Liver (tissue), 8 donors: ENCODE measurements at regions not wholly inside any gene's neighbourhood (a gene's known extent, or its start where the extent isn't known, plus 50 kb on each side); places are given as distances from the start of the nearest gene placed in this dataset.

ENCODE experiments used
- DNase-seq: peaks from one replicate; pipeline ENCODE4 v3.0.0-alpha.2; 2017; ENCODE audit warnings: low spot score
- H3K27ac ChIP-seq, 2 donors: one replicate each; pipeline ENCODE4 v1.7.0; 2013; ENCODE audit warnings: inconsistent platforms in 2 of 2, low read length in 2 of 2, control low read depth in 1 of 2, low read depth in 1 of 2, mild to moderate bottlenecking in 1 of 2
- H3K27me3 ChIP-seq, 4 donors: one replicate each; pipeline versions ENCODE4 v1.6.1 to v1.7.0; 2013; ENCODE audit warnings: low read length in 3 of 4, inconsistent platforms in 1 of 4, mild to moderate bottlenecking in 1 of 4, moderate library complexity in 1 of 4; ENCODE audit not compliant: control insufficient read depth in 4 of 4, insufficient read depth in 4 of 4
- H3K36me3 ChIP-seq, 4 donors: one replicate each; pipeline versions ENCODE4 v1.6.1 to v1.7.0; 2013; ENCODE audit warnings: low read length in 3 of 4, mild to moderate bottlenecking in 3 of 4, low read depth in 1 of 4, moderate library complexity in 1 of 4; ENCODE audit not compliant: control insufficient read depth in 4 of 4, insufficient read depth in 3 of 4
- H3K4me1 ChIP-seq, 4 donors: one replicate each; pipeline versions ENCODE4 v1.6.1 to v1.7.0; 2013; ENCODE audit warnings: low read length in 3 of 4, mild to moderate bottlenecking in 3 of 4, moderate library complexity in 1 of 4; ENCODE audit not compliant: control insufficient read depth in 4 of 4, insufficient read depth in 4 of 4
- H3K4me3 ChIP-seq, 3 donors: one replicate each; pipeline versions ENCODE4 v1.6.1 to v1.7.0; 2013; ENCODE audit warnings: low read length in 3 of 3, control low read depth in 1 of 3, low read depth in 1 of 3, mild to moderate bottlenecking in 1 of 3
- H3K9ac ChIP-seq, 2 donors: one replicate each; pipeline ENCODE4 v1.7.0; 2013; ENCODE audit warnings: low read length in 2 of 2, mild to moderate bottlenecking in 2 of 2, moderate library complexity in 2 of 2, control low read depth in 1 of 2, low read depth in 1 of 2
- H3K9me3 ChIP-seq, 4 donors: one replicate each; pipeline versions ENCODE4 v1.6.1 to v1.7.0; 2013; ENCODE audit warnings: low read length in 3 of 4; ENCODE audit not compliant: control insufficient read depth in 4 of 4
- ATF3 ChIP-seq: IDR thresholded peaks from 2 replicates; pipeline ENCODE4 v1.6.1; 2016; ENCODE audit warnings: antibody characterized with exemption
- CTCF ChIP-seq: fragments of 150-350 bp; IDR thresholded peaks from 2 replicates; pipeline ENCODE4 v1.5.1; 2017; ENCODE audit warnings: improper control_type of control experiment, low read depth, low read length; ENCODE audit not compliant: missing input control
- EGR1 ChIP-seq, 2 donors: IDR thresholded peaks; 2 replicates each; pipeline ENCODE4 v1.6.1; 2016 to 2018; ENCODE audit warnings: antibody characterized with exemption in 2 of 2, low read depth in 2 of 2
- FOXA1 ChIP-seq: IDR thresholded peaks from 2 replicates; pipeline ENCODE4 v1.6.1; 2016; ENCODE audit warnings: antibody characterized with exemption
- FOXA2 ChIP-seq: IDR thresholded peaks from 2 replicates; pipeline ENCODE4 v1.6.1; 2016; ENCODE audit warnings: antibody characterized with exemption
- GABPA ChIP-seq, 2 donors: IDR thresholded peaks in 1 of 2; conservative IDR thresholded peaks in 1 of 2; 2 replicates each; pipeline ENCODE4 v1.6.1; 2016; ENCODE audit warnings: antibody characterized with exemption in 2 of 2, mild to moderate bottlenecking in 1 of 2, moderate library complexity in 1 of 2
- HNF4A ChIP-seq, 2 donors: conservative IDR thresholded peaks; 2 replicates each; pipeline ENCODE4 v1.6.1; 2016; ENCODE audit warnings: antibody characterized with exemption in 2 of 2, mild to moderate bottlenecking in 2 of 2
- HNF4G ChIP-seq: IDR thresholded peaks from 2 replicates; pipeline ENCODE4 v1.6.1; 2016; ENCODE audit warnings: antibody characterized with exemption
- JUND ChIP-seq, 2 donors: IDR thresholded peaks; 2 replicates each; pipeline ENCODE4 v1.6.1; 2016; ENCODE audit warnings: antibody characterized with exemption in 2 of 2
- MAX ChIP-seq: IDR thresholded peaks from 2 replicates; pipeline ENCODE4 v1.6.1; 2016; ENCODE audit warnings: antibody characterized with exemption
- NR2F2 ChIP-seq: IDR thresholded peaks from 2 replicates; pipeline ENCODE4 v1.6.1; 2016; ENCODE audit warnings: antibody characterized with exemption
- RAD21 ChIP-seq, 2 donors: IDR thresholded peaks; 2 replicates each; pipeline ENCODE4 v1.6.1; 2016; ENCODE audit warnings: antibody characterized with exemption in 2 of 2, mild to moderate bottlenecking in 2 of 2
- RXRA ChIP-seq, 2 donors: IDR thresholded peaks; 2 replicates each; pipeline ENCODE4 v1.6.1; 2017 to 2018; ENCODE audit warnings: antibody characterized with exemption in 2 of 2, mild to moderate bottlenecking in 1 of 2
- SP1 ChIP-seq: IDR thresholded peaks from 2 replicates; pipeline ENCODE4 v1.6.1; 2018; ENCODE audit warnings: antibody characterized with exemption, mild to moderate bottlenecking
- TAF1 ChIP-seq: conservative IDR thresholded peaks from 2 replicates; pipeline ENCODE4 v1.6.1; 2016; ENCODE audit warnings: antibody characterized with exemption, mild to moderate bottlenecking
- YY1 ChIP-seq: IDR thresholded peaks from 2 replicates; pipeline ENCODE4 v1.6.1; 2016; ENCODE audit warnings: antibody characterized with exemption, mild to moderate bottlenecking
- WGBS: extraction: QIAGEN DNeasy Blood & Tissue Kit; methylation state at CpG from one replicate; pipeline ENCODE4 v1.1.7; 2013; 5-methylcytosine and 5-hydroxymethylcytosine counted together
- TF ChIP-seq, protein P1 (sequence below): IDR thresholded peaks from 2 replicates; pipeline ENCODE4 v1.6.1; 2016; ENCODE audit warnings: antibody characterized with exemption
- TF ChIP-seq, protein P2 (sequence below): IDR thresholded peaks from 2 replicates; pipeline ENCODE4 v1.6.1; 2016; ENCODE audit warnings: antibody characterized with exemption, mild to moderate bottlenecking
- donor health status: healthy.
- donor health status: healthy.
- donor health status: healthy.
- donor health status: healthy.
- donor health status: healthy.

GRCh38 chr10:55305285-55305684 is 504.3 kb upstream of the PCDH15 start:
- no peak overlapping the region for H3K4me3 ChIP-seq
- no peak overlapping the region for H3K9ac ChIP-seq
- H3K27me3 ChIP-seq, result no peaks in the 10 kb centered on the region
- no peak for DNase-seq
- H3K9me3 ChIP-seq, result no peaks in the 10 kb centered on the region
- H3K27ac ChIP-seq, result no peak overlapping the region
- no peaks in the 10 kb centered on the region for H3K36me3 ChIP-seq
- no peaks in the 10 kb centered on the region for H3K4me1 ChIP-seq
- no peak for TF ChIP-seq FOXA2
- no peak for TF ChIP-seq FOXA1
- TF ChIP-seq RAD21 (IDR thresholded peaks at IDR 0.05), result no peak
- TF ChIP-seq, protein P1, sequence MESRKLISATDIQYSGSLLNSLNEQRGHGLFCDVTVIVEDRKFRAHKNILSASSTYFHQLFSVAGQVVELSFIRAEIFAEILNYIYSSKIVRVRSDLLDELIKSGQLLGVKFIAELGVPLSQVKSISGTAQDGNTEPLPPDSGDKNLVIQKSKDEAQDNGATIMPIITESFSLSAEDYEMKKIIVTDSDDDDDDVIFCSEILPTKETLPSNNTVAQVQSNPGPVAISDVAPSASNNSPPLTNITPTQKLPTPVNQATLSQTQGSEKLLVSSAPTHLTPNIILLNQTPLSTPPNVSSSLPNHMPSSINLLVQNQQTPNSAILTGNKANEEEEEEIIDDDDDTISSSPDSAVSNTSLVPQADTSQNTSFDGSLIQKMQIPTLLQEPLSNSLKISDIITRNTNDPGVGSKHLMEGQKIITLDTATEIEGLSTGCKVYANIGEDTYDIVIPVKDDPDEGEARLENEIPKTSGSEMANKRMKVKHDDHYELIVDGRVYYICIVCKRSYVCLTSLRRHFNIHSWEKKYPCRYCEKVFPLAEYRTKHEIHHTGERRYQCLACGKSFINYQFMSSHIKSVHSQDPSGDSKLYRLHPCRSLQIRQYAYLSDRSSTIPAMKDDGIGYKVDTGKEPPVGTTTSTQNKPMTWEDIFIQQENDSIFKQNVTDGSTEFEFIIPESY, result no peak
- TF ChIP-seq RXRA (IDR thresholded peaks at IDR 0.05), result no peak
- no peak for TF ChIP-seq TAF1
- TF ChIP-seq GABPA (IDR thresholded peaks at IDR 0.05 in 1 of 2, conservative IDR thresholded peaks at IDR 0.05 in 1 of 2), result no peak
- TF ChIP-seq JUND (IDR thresholded peaks at IDR 0.05), result no peak
- TF ChIP-seq EGR1 (IDR thresholded peaks at IDR 0.05; ENCODE audit: low read depth in 2 of 2), result no peak
- TF ChIP-seq CTCF, result no peak
- TF ChIP-seq NR2F2, result no peak
- no peak for TF ChIP-seq SP1
- TF ChIP-seq HNF4G, result no peak
- no peak for TF ChIP-seq YY1
- no peak for TF ChIP-seq MAX
- TF ChIP-seq, protein P2, sequence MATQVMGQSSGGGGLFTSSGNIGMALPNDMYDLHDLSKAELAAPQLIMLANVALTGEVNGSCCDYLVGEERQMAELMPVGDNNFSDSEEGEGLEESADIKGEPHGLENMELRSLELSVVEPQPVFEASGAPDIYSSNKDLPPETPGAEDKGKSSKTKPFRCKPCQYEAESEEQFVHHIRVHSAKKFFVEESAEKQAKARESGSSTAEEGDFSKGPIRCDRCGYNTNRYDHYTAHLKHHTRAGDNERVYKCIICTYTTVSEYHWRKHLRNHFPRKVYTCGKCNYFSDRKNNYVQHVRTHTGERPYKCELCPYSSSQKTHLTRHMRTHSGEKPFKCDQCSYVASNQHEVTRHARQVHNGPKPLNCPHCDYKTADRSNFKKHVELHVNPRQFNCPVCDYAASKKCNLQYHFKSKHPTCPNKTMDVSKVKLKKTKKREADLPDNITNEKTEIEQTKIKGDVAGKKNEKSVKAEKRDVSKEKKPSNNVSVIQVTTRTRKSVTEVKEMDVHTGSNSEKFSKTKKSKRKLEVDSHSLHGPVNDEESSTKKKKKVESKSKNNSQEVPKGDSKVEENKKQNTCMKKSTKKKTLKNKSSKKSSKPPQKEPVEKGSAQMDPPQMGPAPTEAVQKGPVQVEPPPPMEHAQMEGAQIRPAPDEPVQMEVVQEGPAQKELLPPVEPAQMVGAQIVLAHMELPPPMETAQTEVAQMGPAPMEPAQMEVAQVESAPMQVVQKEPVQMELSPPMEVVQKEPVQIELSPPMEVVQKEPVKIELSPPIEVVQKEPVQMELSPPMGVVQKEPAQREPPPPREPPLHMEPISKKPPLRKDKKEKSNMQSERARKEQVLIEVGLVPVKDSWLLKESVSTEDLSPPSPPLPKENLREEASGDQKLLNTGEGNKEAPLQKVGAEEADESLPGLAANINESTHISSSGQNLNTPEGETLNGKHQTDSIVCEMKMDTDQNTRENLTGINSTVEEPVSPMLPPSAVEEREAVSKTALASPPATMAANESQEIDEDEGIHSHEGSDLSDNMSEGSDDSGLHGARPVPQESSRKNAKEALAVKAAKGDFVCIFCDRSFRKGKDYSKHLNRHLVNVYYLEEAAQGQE, result no peak
- no peak for TF ChIP-seq HNF4A (conservative IDR thresholded peaks at IDR 0.05)
- TF ChIP-seq ATF3, result no peak

DNA sequence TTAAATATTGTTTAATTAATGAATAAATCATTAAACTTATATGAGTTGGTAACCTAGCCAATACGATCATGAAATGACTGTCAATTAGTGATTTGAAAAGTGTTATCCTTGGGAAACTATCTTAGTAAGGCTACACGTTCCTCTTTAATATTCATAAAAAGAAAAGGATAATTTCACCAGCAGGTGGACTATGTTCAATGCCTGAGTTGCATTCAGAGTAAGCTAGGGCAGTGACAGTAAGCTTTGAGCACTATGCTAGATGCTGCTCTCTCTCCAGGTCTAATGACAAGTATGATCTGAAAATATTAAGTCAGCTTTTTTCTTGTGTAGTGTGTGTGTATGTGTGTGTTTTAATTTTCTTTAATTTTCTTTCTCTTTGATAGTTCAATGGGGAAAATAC is 486.3 kb upstream of the PCDH15 start:
- peaks cover 0 to 7% (median 0%) of the 10 kb centered on the region in 4 donors for H3K9me3 ChIP-seq
- H3K4me1 ChIP-seq, result no peaks in the 10 kb centered on the region
- no peak overlapping the region for H3K27ac ChIP-seq
- no peaks in the 10 kb centered on the region for H3K36me3 ChIP-seq
- no peak for DNase-seq
- no peak overlapping the region for H3K9ac ChIP-seq
- H3K4me3 ChIP-seq, result no peak overlapping the region
- H3K27me3 ChIP-seq, result peaks cover 0 to 2% (median 0%) of the 10 kb centered on the region in 4 donors
- 51% methylated on average over 2 of the region's 2 CpGs for WGBS
- TF ChIP-seq, protein P2, result no peak
- no peak for TF ChIP-seq TAF1
- no peak for TF ChIP-seq FOXA1
- no peak for TF ChIP-seq EGR1 (IDR thresholded peaks at IDR 0.05; ENCODE audit: low read depth in 2 of 2)
- no peak for TF ChIP-seq SP1
- TF ChIP-seq, protein P1, result no peak
